ENCODE measurements at regions not wholly inside any gene's neighbourhood (a gene's known extent, or its start where the extent isn't known, plus 50 kb on each side); places are given as distances from the start of the nearest gene placed in this dataset.

GRCh38 chr1:224811564-224811963, 117.9 kb upstream of the DNAH14 start:
- TF ChIP-seq CTCF (IDR thresholded peaks at IDR 0.05) (no peak), POLR2A (IDR thresholded peaks at IDR 0.05) (no peak), POLR2AphosphoS5 (IDR thresholded peaks at IDR 0.05) (no peak), EP300 (IDR thresholded peaks at IDR 0.05) (no peak)

Data from upper lobe of left lung (tissue), 4 donors.